ENCODE measurements at regions not wholly inside any gene's neighbourhood (a gene's known extent, or its start where the extent isn't known, plus 50 kb on each side); places are given as distances from the start of the nearest gene placed in this dataset.

GRCh38 chr12:131577766-131578165, 133.1 kb upstream of the SFSWAP start:
- H3K27ac ChIP-seq (ENCODE audit: low read depth in 1 of 2, low read length in 1 of 2) = no peak overlapping the region
- ATAC-seq (ENCODE audit: insufficient read depth, low FRiP score) (no peak), DNase-seq (no peak)
- TF ChIP-seq, protein P1, sequence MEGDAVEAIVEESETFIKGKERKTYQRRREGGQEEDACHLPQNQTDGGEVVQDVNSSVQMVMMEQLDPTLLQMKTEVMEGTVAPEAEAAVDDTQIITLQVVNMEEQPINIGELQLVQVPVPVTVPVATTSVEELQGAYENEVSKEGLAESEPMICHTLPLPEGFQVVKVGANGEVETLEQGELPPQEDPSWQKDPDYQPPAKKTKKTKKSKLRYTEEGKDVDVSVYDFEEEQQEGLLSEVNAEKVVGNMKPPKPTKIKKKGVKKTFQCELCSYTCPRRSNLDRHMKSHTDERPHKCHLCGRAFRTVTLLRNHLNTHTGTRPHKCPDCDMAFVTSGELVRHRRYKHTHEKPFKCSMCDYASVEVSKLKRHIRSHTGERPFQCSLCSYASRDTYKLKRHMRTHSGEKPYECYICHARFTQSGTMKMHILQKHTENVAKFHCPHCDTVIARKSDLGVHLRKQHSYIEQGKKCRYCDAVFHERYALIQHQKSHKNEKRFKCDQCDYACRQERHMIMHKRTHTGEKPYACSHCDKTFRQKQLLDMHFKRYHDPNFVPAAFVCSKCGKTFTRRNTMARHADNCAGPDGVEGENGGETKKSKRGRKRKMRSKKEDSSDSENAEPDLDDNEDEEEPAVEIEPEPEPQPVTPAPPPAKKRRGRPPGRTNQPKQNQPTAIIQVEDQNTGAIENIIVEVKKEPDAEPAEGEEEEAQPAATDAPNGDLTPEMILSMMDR (IDR thresholded peaks at IDR 0.05; ENCODE audit: control extremely low read depth, extremely low read depth) = no peak
- WGBS, 2 donors = 67 to 75% methylated on average over 6 of the region's 6 CpGs
- no peaks in the 10 kb centered on the region for H3K4me1 ChIP-seq (ENCODE audit: control insufficient read depth in 5 of 5, insufficient read depth in 5 of 5, low read length in 5 of 5)
- H3K4me3 ChIP-seq = no peak overlapping the region
- H3K36me3 ChIP-seq (ENCODE audit: control insufficient read depth in 4 of 4, insufficient read depth in 4 of 4, low read length in 4 of 4) = no peaks in the 10 kb centered on the region
- H3K27me3 ChIP-seq (ENCODE audit: control insufficient read depth in 3 of 3, insufficient read depth in 3 of 3, low read length in 2 of 3) = peaks cover 0 to 23% (median 3%) of the 10 kb centered on the region in 3 donors
- no peak overlapping the region for H3K9ac ChIP-seq (ENCODE audit: insufficient read depth in 1 of 2, low read length in 2 of 2)
- peaks cover 0 to 6% (median 3%) of the 10 kb centered on the region in 4 donors for H3K9me3 ChIP-seq (ENCODE audit: control insufficient read depth in 4 of 4, insufficient read depth in 3 of 4, low read length in 3 of 4)

DNA sequence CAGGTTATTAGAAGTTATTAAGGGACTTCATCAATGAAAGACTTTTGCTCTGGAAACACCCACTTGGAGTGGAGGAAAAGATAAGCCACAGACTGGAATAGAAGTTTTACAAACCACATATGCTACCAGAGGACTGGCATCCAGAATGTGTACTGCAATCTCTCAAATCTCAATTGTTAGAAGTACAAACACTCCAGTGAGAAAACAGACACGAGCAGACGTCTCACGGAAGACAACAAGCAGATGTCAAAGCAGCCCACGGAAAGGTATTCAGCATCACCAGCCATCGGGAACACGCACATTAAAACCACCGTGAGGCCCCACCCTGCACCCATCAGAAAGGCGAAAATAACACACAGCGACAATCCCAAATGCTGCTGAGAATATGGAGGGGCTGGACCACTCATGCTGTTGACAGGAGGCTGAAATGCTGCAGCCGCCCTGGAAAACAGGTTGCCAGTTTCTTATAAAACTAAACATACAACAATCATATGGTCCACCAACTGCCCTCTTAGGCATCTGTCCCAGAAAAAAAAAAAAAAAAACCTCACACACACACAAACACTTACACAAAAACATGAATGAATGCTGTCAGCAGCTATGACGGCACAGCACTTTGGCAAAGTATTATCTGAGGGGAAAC, 131.9 kb upstream of the SFSWAP start:
- peaks cover 0 to 6% (median 4%) of the 10 kb centered on the region in 4 donors for H3K9me3 ChIP-seq (ENCODE audit: control insufficient read depth in 4 of 4, insufficient read depth in 3 of 4, low read length in 3 of 4)
- no peak overlapping the region for H3K9ac ChIP-seq (ENCODE audit: insufficient read depth in 1 of 2, low read length in 2 of 2)
- ATAC-seq (ENCODE audit: insufficient read depth, low FRiP score) (no peak), DNase-seq (no peak)
- no peak overlapping the region for H3K4me3 ChIP-seq
- no peak overlapping the region for H3K27ac ChIP-seq (ENCODE audit: low read depth in 1 of 2, low read length in 1 of 2)
- 61 to 79% methylated on average over 11 of the region's 11 CpGs for WGBS, 2 donors
- no peaks in the 10 kb centered on the region for H3K4me1 ChIP-seq (ENCODE audit: control insufficient read depth in 5 of 5, insufficient read depth in 5 of 5, low read length in 5 of 5)
- H3K27me3 ChIP-seq (ENCODE audit: control insufficient read depth in 3 of 3, insufficient read depth in 3 of 3, low read length in 2 of 3) = peaks cover 0 to 13% (median 3%) of the 10 kb centered on the region in 3 donors
- no peaks in the 10 kb centered on the region for H3K36me3 ChIP-seq (ENCODE audit: control insufficient read depth in 4 of 4, insufficient read depth in 4 of 4, low read length in 4 of 4)
- TF ChIP-seq, protein P1 (IDR thresholded peaks at IDR 0.05; ENCODE audit: control extremely low read depth, extremely low read depth) = no peak

DNA sequence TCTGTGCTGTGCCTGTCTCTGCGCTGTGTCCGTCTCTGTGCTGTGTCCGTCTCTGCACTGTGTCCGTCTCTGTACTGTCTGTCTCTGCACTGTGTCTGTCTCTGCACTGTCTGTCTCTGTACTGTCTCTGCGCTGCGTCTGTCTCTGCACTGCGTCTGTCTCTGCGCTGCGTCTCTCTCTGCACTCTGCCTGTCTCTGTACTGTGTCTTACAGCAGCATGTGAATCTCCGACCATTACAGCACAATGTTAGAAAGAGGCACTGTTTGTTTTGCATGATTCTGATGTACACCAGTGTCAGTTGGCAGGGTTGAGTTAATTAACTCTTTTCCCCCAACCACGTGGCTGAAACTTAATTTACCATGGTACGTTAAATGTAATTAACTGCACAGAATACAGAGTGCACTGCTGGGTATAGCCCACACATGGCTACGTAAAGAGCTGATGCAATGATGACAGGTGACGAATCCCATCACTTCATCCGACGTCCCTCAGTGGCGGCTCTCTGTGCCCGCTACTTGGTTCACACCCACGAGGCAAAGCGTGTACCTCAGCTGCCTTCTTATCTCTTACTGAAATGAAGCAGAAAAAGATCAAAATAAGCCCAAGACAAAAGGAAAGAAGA, 127.7 kb upstream of the SFSWAP start:
- Histone ChIP-seq H3K9ac (ENCODE audit: insufficient read depth in 1 of 2, low read length in 2 of 2) (no peak overlapping the region), H3K36me3 (ENCODE audit: control insufficient read depth in 4 of 4, insufficient read depth in 4 of 4, low read length in 4 of 4) (no peaks in the 10 kb centered on the region), H3K4me1 (ENCODE audit: control insufficient read depth in 5 of 5, insufficient read depth in 5 of 5, low read length in 5 of 5) (no peaks in the 10 kb centered on the region), H3K9me3 (ENCODE audit: control insufficient read depth in 4 of 4, insufficient read depth in 3 of 4, low read length in 3 of 4) (peaks cover 0 to 12% (median 0%) of the 10 kb centered on the region in 4 donors), H3K27ac (ENCODE audit: low read depth in 1 of 2, low read length in 1 of 2) (no peak overlapping the region), H3K4me3 (no peak overlapping the region), H3K27me3 (ENCODE audit: control insufficient read depth in 3 of 3, insufficient read depth in 3 of 3, low read length in 2 of 3) (peaks cover 0 to 4% (median 3%) of the 10 kb centered on the region in 3 donors)
- DNase-seq (no peak), ATAC-seq (ENCODE audit: insufficient read depth, low FRiP score) (no peak)
- WGBS, 2 donors = 75 to 77% methylated on average over 20 of the region's 20 CpGs
- TF ChIP-seq, protein P1 (IDR thresholded peaks at IDR 0.05; ENCODE audit: control extremely low read depth, extremely low read depth) = no peak
